ENCODE measurements at regions not wholly inside any gene's neighbourhood (a gene's known extent, or its start where the extent isn't known, plus 50 kb on each side); places are given as distances from the start of the nearest gene placed in this dataset.

DNA sequence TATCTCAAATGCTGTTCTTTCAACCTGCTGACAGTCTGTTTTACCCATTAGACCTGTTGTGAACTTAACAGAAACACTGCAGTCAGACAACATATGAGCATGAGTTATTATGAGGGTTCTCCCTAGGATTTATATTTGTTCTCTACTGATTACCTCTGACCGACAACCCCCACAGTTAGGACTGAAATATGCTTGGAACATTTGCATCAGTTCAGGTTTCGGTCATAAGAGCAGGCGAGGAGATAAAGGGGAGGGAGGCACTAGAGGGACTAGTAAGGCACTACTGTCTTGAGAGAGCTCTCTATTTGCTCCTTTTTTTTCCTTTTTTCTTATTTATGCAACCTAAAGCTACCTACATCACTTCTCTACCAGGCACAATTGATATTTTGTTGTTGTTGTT, 133.2 kb upstream of the REG3G start:
- no peak overlapping the region for H3K4me3 ChIP-seq (ENCODE audit: low read depth, low read length)
- TF ChIP-seq, protein P1, sequence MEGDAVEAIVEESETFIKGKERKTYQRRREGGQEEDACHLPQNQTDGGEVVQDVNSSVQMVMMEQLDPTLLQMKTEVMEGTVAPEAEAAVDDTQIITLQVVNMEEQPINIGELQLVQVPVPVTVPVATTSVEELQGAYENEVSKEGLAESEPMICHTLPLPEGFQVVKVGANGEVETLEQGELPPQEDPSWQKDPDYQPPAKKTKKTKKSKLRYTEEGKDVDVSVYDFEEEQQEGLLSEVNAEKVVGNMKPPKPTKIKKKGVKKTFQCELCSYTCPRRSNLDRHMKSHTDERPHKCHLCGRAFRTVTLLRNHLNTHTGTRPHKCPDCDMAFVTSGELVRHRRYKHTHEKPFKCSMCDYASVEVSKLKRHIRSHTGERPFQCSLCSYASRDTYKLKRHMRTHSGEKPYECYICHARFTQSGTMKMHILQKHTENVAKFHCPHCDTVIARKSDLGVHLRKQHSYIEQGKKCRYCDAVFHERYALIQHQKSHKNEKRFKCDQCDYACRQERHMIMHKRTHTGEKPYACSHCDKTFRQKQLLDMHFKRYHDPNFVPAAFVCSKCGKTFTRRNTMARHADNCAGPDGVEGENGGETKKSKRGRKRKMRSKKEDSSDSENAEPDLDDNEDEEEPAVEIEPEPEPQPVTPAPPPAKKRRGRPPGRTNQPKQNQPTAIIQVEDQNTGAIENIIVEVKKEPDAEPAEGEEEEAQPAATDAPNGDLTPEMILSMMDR (IDR thresholded peaks at IDR 0.05; ENCODE audit: insufficient read depth, low read depth, low read length): no peak
- no peak for DNase-seq (ENCODE audit: low read depth)

- TF ChIP-seq, protein P1 (IDR thresholded peaks at IDR 0.05; ENCODE audit: insufficient read depth, low read depth, low read length): no peak
- no peak overlapping the region for H3K4me3 ChIP-seq (ENCODE audit: low read depth, low read length)
- no peak for DNase-seq (ENCODE audit: low read depth)
Observed at GRCh38 chr2:78895022-78895421, 130.5 kb upstream of the REG3G start.

DNA sequence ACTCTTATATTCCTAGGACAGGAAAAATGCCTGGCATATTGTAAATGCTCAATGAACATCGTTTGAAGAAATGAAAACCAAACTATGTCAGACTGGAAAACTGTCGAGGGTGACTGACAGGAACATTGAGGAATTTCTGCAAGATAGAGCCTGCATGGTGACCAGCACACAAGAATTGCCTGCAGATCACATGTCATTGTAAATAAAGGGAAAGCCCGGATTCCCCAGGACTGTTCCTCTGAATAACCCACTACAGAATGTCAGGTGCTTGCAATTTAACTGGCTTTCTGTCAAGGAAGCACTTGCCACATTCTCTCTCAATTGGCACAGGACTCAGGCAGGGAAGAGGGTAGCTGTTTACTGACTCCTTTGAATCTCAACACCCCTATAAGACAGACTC, 129.0 kb upstream of the REG3G start:
- no peak overlapping the region for H3K4me3 ChIP-seq (ENCODE audit: low read depth, low read length)
- TF ChIP-seq, protein P1 (IDR thresholded peaks at IDR 0.05; ENCODE audit: insufficient read depth, low read depth, low read length): no peak
- DNase-seq (ENCODE audit: low read depth): no peak

- TF ChIP-seq, protein P1 (IDR thresholded peaks at IDR 0.05; ENCODE audit: insufficient read depth, low read depth, low read length): no peak
- DNase-seq (ENCODE audit: low read depth): no peak
- no peak overlapping the region for H3K4me3 ChIP-seq (ENCODE audit: low read depth, low read length)
Observed at GRCh38 chr2:78907089-78907488, 118.4 kb upstream of the REG3G start.

DNA sequence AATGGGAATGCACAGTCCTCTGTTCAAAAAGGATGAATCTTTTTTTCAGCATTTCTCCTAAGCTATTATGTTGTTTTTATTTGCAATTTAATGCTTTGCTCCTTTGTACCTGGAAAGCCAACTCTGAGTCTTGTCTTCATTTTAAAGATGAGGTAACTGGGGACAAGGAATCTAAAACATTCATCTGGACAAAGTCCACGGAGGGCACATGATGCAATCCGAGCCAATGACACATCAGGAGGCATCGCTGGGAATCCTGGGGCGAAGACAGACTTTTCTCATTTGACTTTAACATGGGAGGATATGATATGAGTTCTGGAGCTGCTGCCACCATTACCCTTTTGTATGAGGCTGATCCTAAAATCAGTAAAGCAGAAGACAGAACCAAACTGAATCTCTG, 116.5 kb upstream of the REG3G start:
- DNase-seq (ENCODE audit: low read depth): no peak
- no peak overlapping the region for H3K4me3 ChIP-seq (ENCODE audit: low read depth, low read length)
- TF ChIP-seq, protein P1 (IDR thresholded peaks at IDR 0.05; ENCODE audit: insufficient read depth, low read depth, low read length): no peak

DNA sequence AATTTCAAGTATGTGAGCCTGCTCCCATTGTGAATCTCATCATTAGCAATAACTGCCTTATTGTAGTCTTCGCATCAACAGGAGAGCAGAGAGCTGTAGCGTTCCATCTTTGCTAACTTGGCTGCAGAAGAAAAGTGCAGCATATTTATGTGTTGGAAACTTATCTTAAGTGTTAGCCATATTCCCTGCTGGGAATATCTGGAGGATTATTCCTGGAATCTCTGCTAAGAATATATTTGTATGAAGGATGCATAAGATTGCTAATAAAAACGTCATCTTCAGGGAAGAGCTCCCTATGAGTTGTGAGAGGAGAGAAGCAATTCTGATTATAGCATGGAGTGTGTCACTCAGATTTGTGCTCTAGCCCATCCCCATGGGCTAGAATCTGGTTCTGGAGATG, 115.1 kb upstream of the REG3G start:
- DNase-seq (ENCODE audit: low read depth): no peak
- H3K4me3 ChIP-seq (ENCODE audit: low read depth, low read length): no peak overlapping the region

GRCh38 chr2:78913257-78913656, 112.2 kb upstream of the REG3G start:
- H3K4me3 ChIP-seq (ENCODE audit: low read depth, low read length): no peak overlapping the region
- TF ChIP-seq, protein P1 (IDR thresholded peaks at IDR 0.05; ENCODE audit: insufficient read depth, low read depth, low read length): no peak
- no peak for DNase-seq (ENCODE audit: low read depth)

More for the DNA sequence above, 115.1 kb upstream of the REG3G start:
- TF ChIP-seq, protein P1 (IDR thresholded peaks at IDR 0.05; ENCODE audit: insufficient read depth, low read depth, low read length): no peak

Data from fibroblast of villous mesenchyme (primary cell).